ENCODE measurements at regions not wholly inside any gene's neighbourhood (a gene's known extent, or its start where the extent isn't known, plus 50 kb on each side); places are given as distances from the start of the nearest gene placed in this dataset.

DNA sequence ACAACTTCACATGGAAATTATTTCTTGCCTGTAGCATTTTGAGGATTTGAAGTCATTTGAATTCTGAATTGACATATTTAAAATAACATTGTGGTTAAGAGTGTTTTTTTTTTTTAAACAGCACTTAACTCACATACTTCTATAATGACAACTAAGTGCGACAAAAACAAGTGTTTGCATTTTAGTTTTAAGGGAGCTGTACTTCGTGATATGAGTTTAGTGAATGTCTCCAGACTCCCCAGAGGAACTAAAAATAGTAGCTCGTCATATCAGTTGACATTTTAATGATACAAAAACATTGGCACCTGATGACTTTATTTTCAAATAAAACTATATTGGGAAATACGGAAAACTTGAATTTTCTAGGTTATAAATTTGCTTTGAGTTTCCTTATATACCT lies 389.6 kb upstream of the MON1B start:
- Mint-ChIP-seq H3K36me3 (no peaks in the 10 kb centered on the region), H3K4me3 (no peak overlapping the region), H3K27me3 (ENCODE audit: low read depth) (peaks cover 6% of the 10 kb centered on the region), H3K27ac (no peak overlapping the region), H3K9me3 (no peaks in the 10 kb centered on the region), H3K4me1 (no peaks in the 10 kb centered on the region)
- TF ChIP-seq, protein P1, sequence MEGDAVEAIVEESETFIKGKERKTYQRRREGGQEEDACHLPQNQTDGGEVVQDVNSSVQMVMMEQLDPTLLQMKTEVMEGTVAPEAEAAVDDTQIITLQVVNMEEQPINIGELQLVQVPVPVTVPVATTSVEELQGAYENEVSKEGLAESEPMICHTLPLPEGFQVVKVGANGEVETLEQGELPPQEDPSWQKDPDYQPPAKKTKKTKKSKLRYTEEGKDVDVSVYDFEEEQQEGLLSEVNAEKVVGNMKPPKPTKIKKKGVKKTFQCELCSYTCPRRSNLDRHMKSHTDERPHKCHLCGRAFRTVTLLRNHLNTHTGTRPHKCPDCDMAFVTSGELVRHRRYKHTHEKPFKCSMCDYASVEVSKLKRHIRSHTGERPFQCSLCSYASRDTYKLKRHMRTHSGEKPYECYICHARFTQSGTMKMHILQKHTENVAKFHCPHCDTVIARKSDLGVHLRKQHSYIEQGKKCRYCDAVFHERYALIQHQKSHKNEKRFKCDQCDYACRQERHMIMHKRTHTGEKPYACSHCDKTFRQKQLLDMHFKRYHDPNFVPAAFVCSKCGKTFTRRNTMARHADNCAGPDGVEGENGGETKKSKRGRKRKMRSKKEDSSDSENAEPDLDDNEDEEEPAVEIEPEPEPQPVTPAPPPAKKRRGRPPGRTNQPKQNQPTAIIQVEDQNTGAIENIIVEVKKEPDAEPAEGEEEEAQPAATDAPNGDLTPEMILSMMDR (IDR thresholded peaks at IDR 0.05; ENCODE audit: unreplicated experiment) = no peak
- no peak for DNase-seq (ENCODE audit: low spot score in 2 of 2, unreplicated experiment in 2 of 2)

DNA sequence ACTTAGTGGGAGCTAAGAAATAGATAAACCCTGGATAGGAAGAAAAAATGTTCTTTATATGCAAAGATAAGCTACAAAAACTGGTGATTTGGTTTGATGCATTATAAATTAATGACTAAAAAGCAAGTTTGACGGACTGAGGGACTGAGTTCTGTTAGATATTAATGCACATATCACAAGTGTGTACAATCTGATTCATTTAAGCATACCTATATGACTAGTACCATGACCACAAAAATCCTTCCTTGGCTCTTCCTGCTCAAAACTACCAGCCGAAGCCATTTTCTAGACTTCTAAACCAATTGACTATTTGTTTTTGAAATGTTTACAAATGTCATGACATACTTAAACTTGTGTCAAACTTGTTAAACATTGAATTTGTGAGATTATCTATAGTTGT lies 374.5 kb upstream of the MON1B start:
- H3K27ac Mint-ChIP-seq = no peak overlapping the region
- peaks cover 1% of the 10 kb centered on the region for H3K27me3 Mint-ChIP-seq (ENCODE audit: low read depth)
- no peak overlapping the region for H3K4me3 Mint-ChIP-seq
- H3K36me3 Mint-ChIP-seq = no peaks in the 10 kb centered on the region
- H3K9me3 Mint-ChIP-seq = peaks cover 9% of the 10 kb centered on the region
- H3K4me1 Mint-ChIP-seq = peaks cover 3% of the 10 kb centered on the region
- TF ChIP-seq, protein P1 (IDR thresholded peaks at IDR 0.05; ENCODE audit: unreplicated experiment) = no peak
- no peak for DNase-seq (ENCODE audit: low spot score in 2 of 2, unreplicated experiment in 2 of 2)

DNA sequence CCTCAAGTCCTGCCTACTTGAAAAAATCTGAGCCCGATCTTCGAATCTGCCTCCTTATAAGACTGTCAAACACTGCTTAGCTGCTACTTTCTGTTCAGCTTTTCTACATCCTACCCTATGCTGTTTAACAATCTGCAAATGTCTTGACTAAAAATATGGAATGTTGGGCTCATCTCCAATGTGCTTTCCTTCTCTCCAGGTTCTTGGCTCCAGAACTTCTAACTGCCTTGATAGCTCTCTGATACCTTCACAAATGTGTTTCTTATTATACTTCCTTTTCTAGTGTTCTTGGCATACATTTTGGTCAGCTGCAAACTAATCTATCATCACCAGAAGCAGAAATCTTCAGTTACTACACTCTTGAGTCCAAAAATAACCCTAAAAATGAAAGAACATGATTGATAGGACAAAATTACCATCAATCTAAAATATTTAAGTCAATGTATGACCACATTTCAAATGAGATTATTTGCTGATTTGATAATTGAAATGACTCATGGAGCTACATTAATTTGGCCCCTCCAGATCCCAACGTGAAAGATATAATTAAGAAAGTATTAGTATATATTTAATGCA lies 372.3 kb upstream of the MON1B start:
- H3K36me3 Mint-ChIP-seq = no peaks in the 10 kb centered on the region
- no peak for DNase-seq (ENCODE audit: low spot score in 2 of 2, unreplicated experiment in 2 of 2)
- H3K27ac Mint-ChIP-seq = no peak overlapping the region
- H3K27me3 Mint-ChIP-seq (ENCODE audit: low read depth) = peaks cover 1% of the 10 kb centered on the region
- H3K9me3 Mint-ChIP-seq = no peaks in the 10 kb centered on the region
- peaks cover 3% of the 10 kb centered on the region for H3K4me1 Mint-ChIP-seq
- TF ChIP-seq, protein P1 (IDR thresholded peaks at IDR 0.05; ENCODE audit: unreplicated experiment) = no peak
- no peak overlapping the region for H3K4me3 Mint-ChIP-seq

DNA sequence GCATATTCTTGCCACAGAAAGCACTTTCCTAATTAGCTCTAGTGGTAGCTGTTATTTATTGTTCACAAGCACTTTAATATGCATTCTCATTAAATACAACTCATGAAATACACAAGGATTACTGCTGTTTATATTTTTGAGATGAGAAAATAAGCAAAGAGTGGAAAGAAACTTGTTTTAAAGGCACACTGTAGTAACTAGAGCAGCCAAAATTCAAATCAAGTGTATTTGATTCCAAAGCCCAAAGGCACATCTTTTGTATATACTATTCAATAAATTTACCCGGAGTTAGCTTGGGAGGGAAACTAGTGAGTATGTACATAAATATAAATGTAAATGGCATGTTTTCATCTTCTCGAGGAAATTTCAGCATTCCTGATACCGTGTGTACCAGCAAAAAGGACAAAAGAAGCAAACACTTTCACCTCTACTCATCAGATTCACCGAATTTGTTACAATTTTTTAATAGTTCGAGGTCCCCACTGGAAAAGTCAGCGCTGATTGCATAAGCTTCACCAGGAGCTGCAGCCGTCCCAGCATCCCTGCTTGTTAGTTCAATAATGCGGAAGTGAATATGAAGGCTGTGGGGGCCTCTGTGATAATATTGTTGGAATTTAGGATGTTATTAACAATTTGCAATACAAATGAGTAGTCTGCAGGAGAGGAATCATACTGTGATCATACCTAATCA lies 371.6 kb upstream of the MON1B start:
- H3K4me1 Mint-ChIP-seq = peaks cover 3% of the 10 kb centered on the region
- no peaks in the 10 kb centered on the region for H3K9me3 Mint-ChIP-seq
- peaks cover 4% of the 10 kb centered on the region for H3K27me3 Mint-ChIP-seq (ENCODE audit: low read depth)
- no peak overlapping the region for H3K4me3 Mint-ChIP-seq
- H3K27ac Mint-ChIP-seq = no peak overlapping the region
- TF ChIP-seq, protein P1 (IDR thresholded peaks at IDR 0.05; ENCODE audit: unreplicated experiment) = no peak
- no peak for DNase-seq (ENCODE audit: low spot score in 2 of 2, unreplicated experiment in 2 of 2)
- H3K36me3 Mint-ChIP-seq = no peaks in the 10 kb centered on the region

DNA sequence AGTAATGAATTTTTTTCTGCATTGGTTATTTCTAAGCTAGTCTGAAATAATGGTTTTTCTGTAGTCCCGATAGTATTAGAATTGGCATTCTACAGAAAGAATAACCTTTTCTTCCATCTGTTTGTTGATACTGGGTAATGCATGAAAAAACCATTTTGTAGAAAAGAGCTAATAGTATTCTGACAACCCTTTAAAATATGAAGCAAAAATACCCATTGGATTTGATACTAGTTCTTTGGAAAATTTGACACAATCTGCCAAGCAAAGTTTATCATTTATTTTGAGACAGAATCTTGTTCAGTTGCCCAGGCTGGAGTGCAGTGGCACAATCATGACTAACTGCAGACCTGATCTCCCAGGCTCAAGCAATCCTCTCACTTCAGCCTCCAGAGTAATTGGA lies 366.8 kb upstream of the MON1B start:
- TF ChIP-seq, protein P1 (IDR thresholded peaks at IDR 0.05; ENCODE audit: unreplicated experiment) = no peak
- H3K27ac Mint-ChIP-seq = no peak overlapping the region
- H3K9me3 Mint-ChIP-seq = no peaks in the 10 kb centered on the region
- H3K27me3 Mint-ChIP-seq (ENCODE audit: low read depth) = peaks cover 15% of the 10 kb centered on the region
- H3K4me1 Mint-ChIP-seq = no peaks in the 10 kb centered on the region
- H3K36me3 Mint-ChIP-seq = no peaks in the 10 kb centered on the region
- no peak overlapping the region for H3K4me3 Mint-ChIP-seq
- DNase-seq (ENCODE audit: low spot score in 2 of 2, unreplicated experiment in 2 of 2) = no peak

Measured in mesothelial cell of epicardium (in vitro differentiated cells).